ENCODE measurements at regions not wholly inside any gene's neighbourhood (a gene's known extent, or its start where the extent isn't known, plus 50 kb on each side); places are given as distances from the start of the nearest gene placed in this dataset.
"Not testable (repeated sequence)": the region's sequence is repeated elsewhere in the genome, so short reads cannot be mapped to it uniquely, and the experiment has no call there.

GRCh38 chr9:97220396-97220795 is 87.1 kb upstream of the CCDC180 start:
- not testable (repeated sequence) for TF ChIP-seq POLR2A (IDR thresholded peaks at IDR 0.05; ENCODE audit: extremely low read depth, insufficient read length); CTCF (IDR thresholded peaks at IDR 0.05; ENCODE audit: low read depth, low read length)

Data from NB4 (cell line).